A673 (cell line): ENCODE measurements at regions not wholly inside any gene's neighbourhood (a gene's known extent, or its start where the extent isn't known, plus 50 kb on each side); places are given as distances from the start of the nearest gene placed in this dataset.

ENCODE experiments used
- BruUV-seq: library from RNA; stranded (reverse); fragments of 400-500 nt; replicated peaks from 2 replicates; lab custom pipeline; 2021; lab: Mats Ljungman, UMichigan
- CTCF ChIA-PET: fragments of 300-600 bp; sonication (Branson Sonifier 250); formaldehyde crosslinking; loops from one replicate; lab custom pipeline; 2022; ENCODE audit warnings: antibody characterized with exemption; lab: Charles Lee
- POLR2A ChIA-PET: fragments of 300-600 bp; sonication (Branson Sonifier 250); formaldehyde crosslinking; loops from one replicate; lab custom pipeline; 2022; ENCODE audit warnings: antibody characterized with exemption; ENCODE audit not compliant: low non-redundant PET; lab: Charles Lee
- DNase-seq: peaks from one replicate; pipeline ENCODE4 v3.0.0-alpha.2; 2015; ENCODE audit warnings: low spot score
- H3K27ac ChIP-seq: fragments of 200-600 bp; sonication (generic); 2 replicates; pipeline ENCODE4 v1.5.1; 2016; ENCODE audit warnings: mixed run types, low read depth, mild to moderate bottlenecking, mixed read lengths, antibody characterized with exemption, low read length; ENCODE audit not compliant: poor library complexity, severe bottlenecking
- H3K27me3 ChIP-seq: fragments of 200-600 bp; sonication (generic); replicated peaks from 2 replicates; pipeline ENCODE4 v1.6.1; 2017; ENCODE audit warnings: mixed run types, low read depth, mild to moderate bottlenecking, mixed read lengths, antibody characterized with exemption, low read length; ENCODE audit not compliant: insufficient read depth, poor library complexity
- H3K36me3 ChIP-seq: fragments of 200-600 bp; sonication (generic); 2 replicates; pipeline ENCODE4 v1.6.1; 2016; ENCODE audit warnings: mixed run types, mild to moderate bottlenecking, mixed read lengths, antibody characterized with exemption, low read length; ENCODE audit not compliant: insufficient read depth, poor library complexity, severe bottlenecking
- H3K4me1 ChIP-seq: fragments of 200-600 bp; sonication (generic); 2 replicates; pipeline ENCODE4 v1.6.1; 2017; ENCODE audit warnings: mixed run types, mild to moderate bottlenecking, mixed read lengths, antibody characterized with exemption, low read length; ENCODE audit not compliant: insufficient read depth, poor library complexity, severe bottlenecking
- H3K4me3 ChIP-seq: fragments of 200-600 bp; sonication (generic); 2 replicates; pipeline ENCODE4 v1.5.1; 2016; ENCODE audit warnings: low read depth, mixed run types, mild to moderate bottlenecking, mixed read lengths, low read length; ENCODE audit not compliant: poor library complexity, severe bottlenecking
- H3K9me3 ChIP-seq: fragments of 200-600 bp; sonication (generic); 2 replicates; pipeline ENCODE4 v1.6.1; 2016; ENCODE audit warnings: mixed run types, low read depth, mild to moderate bottlenecking, mixed read lengths, antibody characterized with exemption, low read length; ENCODE audit not compliant: poor library complexity, severe bottlenecking
- EZH2 ChIP-seq: fragments of 200-600 bp; sonication (generic); IDR thresholded peaks from 2 replicates; pipeline ENCODE4 v1.6.1; 2017; ENCODE audit warnings: borderline replicate concordance, low read depth, mild to moderate bottlenecking, mixed read lengths, antibody characterized with exemption, low read length; ENCODE audit not compliant: poor library complexity, severe bottlenecking
- intact Hi-C: fragments of 100-400 bp; cut with micrococcal nuclease; formaldehyde crosslinking; loops from one replicate; pipeline ENCODE4 v1.10.0; 2022; ENCODE audit not compliant: unreplicated experiment
- TF ChIP-seq, protein P1 (sequence below): fragments of 300-800, 200-600 bp; sonication (generic); conservative IDR thresholded peaks from 2 replicates; pipeline ENCODE4 v1.5.1; 2017; ENCODE audit warnings: low read depth, mild to moderate bottlenecking, antibody characterized with exemption, low read length, moderate library complexity, mixed read lengths

DNA sequence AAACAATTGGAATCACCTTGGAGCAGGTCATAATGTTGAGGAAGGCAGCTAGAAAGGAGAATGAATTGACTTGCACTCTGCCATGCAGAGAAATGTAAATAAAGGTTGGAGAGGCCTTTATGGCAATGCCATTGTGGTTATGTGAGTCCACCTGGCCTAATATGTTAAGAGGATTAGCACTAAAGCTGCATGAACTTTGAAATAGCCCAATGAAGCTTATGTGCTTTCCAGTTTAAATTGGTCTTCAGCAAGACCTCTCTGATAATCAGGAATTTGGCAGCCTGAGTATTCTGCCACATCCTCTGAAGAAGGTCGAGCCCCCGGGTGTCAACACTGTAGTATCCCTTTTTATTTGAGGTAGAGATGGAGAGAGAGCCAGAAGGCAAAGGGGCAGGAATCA is 464.9 kb downstream of the CDH2 start:
- TF ChIP-seq, protein P1, sequence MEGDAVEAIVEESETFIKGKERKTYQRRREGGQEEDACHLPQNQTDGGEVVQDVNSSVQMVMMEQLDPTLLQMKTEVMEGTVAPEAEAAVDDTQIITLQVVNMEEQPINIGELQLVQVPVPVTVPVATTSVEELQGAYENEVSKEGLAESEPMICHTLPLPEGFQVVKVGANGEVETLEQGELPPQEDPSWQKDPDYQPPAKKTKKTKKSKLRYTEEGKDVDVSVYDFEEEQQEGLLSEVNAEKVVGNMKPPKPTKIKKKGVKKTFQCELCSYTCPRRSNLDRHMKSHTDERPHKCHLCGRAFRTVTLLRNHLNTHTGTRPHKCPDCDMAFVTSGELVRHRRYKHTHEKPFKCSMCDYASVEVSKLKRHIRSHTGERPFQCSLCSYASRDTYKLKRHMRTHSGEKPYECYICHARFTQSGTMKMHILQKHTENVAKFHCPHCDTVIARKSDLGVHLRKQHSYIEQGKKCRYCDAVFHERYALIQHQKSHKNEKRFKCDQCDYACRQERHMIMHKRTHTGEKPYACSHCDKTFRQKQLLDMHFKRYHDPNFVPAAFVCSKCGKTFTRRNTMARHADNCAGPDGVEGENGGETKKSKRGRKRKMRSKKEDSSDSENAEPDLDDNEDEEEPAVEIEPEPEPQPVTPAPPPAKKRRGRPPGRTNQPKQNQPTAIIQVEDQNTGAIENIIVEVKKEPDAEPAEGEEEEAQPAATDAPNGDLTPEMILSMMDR = no peak
- no peak for TF ChIP-seq EZH2
- Histone ChIP-seq H3K4me1 (peaks cover 18% of the 10 kb centered on the region), H3K27me3 (no peaks in the 10 kb centered on the region), H3K27ac (no peak overlapping the region), H3K4me3 (no peak overlapping the region), H3K36me3 (no peaks in the 10 kb centered on the region), H3K9me3 (peaks cover 7% of the 10 kb centered on the region)
- no TSS peak for BruUV-seq
- ChIA-PET CTCF (no interaction called here), POLR2A (no interaction called here)
- intact Hi-C loops = no loop called here
- no peak for DNase-seq

- no peak overlapping the region for H3K27ac ChIP-seq
- intact Hi-C loops = no loop called here
- ChIA-PET CTCF (no interaction called here), POLR2A (no interaction called here)
- TF ChIP-seq, protein P1 = no peak
- no peak for TF ChIP-seq EZH2
- peaks cover 7% of the 10 kb centered on the region for H3K9me3 ChIP-seq
- no peak for DNase-seq
- no peaks in the 10 kb centered on the region for H3K27me3 ChIP-seq
- H3K4me3 ChIP-seq = no peak overlapping the region
- H3K4me1 ChIP-seq = peaks cover 18% of the 10 kb centered on the region
- BruUV-seq = no TSS peak
- H3K36me3 ChIP-seq = no peaks in the 10 kb centered on the region
Measured at GRCh38 chr18:27711382-27711781, 465.5 kb downstream of the CDH2 start.

- CTCF ChIA-PET = no interaction called here
Measured at GRCh38 chr18:27709344-27709743, 467.6 kb downstream of the CDH2 start.

More at GRCh38 chr18:27709344-27709743, 467.6 kb downstream of the CDH2 start:
- H3K4me1 ChIP-seq = peaks cover 21% of the 10 kb centered on the region
- H3K36me3 ChIP-seq = no peaks in the 10 kb centered on the region
- BruUV-seq = no TSS peak
- H3K27ac ChIP-seq = no peak overlapping the region
- no peak overlapping the region for H3K4me3 ChIP-seq
- no peaks in the 10 kb centered on the region for H3K27me3 ChIP-seq
- TF ChIP-seq EZH2 = no peak
- TF ChIP-seq, protein P1 = no peak
- no peak for DNase-seq
- H3K9me3 ChIP-seq = peaks cover 7% of the 10 kb centered on the region
- intact Hi-C loops = loop anchor here (1.0 kb wide), 1 partner anchor 13 kb away; no protein-coding TSS in a partner anchor
- POLR2A ChIA-PET = no interaction called here
